ENCODE measurements at regions not wholly inside any gene's neighbourhood (a gene's known extent, or its start where the extent isn't known, plus 50 kb on each side); places are given as distances from the start of the nearest gene placed in this dataset.
"Not testable (repeated sequence)": the region's sequence is repeated elsewhere in the genome, so short reads cannot be mapped to it uniquely, and the experiment has no call there.

- DNase-seq: no peak
Measured at GRCh38 chr3:159739969-159740368, 248.7 kb upstream of the IL12A start.

DNA sequence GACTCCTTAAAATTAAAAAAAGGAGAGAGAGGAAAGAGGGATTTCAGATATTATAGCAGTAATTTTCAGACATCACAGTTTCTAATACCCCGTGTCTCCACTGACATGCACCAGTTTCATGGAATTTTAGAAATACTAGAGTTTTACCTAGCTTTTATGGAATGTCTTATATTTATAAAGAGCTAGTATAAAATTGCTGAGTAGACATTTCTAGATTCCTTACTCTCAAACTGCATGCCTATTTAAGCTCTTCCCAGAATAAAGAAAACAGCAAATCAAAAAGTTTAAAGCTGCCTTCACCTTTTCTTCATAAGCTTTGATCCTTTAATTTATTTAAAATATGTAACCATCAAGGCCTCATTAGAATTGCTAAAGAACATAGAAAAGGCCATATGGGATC is 247.4 kb upstream of the IL12A start:
- no peak for DNase-seq

DNA sequence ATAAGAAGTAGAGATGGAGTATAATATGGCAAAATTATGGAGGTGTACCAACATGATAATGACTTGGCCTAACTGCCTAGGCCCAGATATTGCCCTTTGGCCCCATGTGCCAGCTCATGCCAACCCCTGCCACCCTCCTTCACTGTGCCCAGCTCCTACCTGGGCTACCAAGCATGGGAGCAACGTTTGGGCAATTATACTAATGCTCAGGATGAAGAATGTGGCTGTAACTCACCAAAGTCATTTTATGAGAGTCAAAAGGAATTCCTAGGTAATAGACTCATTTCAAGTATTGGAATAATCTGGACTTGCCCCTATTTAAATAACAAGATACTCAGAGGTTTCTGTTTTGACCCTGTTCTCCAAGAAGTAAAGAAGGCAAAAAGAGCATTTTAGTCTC is 240.2 kb upstream of the IL12A start:
- no peak for DNase-seq

DNA sequence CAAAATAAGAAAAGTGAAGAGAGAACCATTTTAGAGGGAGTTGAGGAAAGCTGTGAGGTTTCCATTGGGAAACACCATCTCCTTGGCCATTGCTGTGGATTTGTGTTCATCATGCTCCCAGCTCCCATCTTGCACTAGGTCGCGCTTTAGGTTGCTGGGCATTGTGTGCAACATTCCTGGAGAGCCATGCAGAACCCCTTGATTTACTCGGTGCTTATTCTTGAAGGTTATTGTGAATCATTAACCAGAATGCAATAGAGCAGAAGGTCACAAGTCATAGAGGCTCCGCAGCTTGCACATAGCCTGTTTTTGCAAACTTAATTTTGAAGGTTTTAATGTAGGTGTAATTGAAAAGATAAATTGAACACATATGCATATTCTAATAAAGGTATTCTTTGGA is 239.2 kb upstream of the IL12A start:
- DNase-seq: no peak

GRCh38 chr3:159751146-159751545 is 237.5 kb upstream of the IL12A start:
- peak; percentile 76 for DNase-seq

DNA sequence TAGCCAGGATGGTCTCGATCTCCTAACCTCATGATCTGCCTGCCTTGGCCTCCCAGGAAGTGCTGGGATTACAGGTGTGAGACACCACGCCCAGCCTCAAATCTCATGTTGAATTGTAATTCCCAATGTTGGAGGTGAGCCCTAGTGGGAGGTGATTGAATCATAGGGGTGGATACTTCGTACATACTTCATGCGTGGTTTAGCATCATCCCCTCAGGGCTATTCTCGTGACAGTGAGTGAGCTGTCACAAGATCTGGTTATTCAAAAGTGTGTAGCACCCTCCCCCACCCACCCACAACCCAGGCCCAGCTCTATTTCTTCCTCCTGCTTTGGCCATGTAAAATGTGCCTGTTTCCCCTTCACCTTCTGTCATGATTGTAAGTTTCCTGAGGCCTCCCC is 236.9 kb upstream of the IL12A start:
- DNase-seq: peak; percentile 47

- DNase-seq: not testable (repeated sequence)
Measured at GRCh38 chr3:159756279-159757207, 232.1 kb upstream of the IL12A start.

DNA sequence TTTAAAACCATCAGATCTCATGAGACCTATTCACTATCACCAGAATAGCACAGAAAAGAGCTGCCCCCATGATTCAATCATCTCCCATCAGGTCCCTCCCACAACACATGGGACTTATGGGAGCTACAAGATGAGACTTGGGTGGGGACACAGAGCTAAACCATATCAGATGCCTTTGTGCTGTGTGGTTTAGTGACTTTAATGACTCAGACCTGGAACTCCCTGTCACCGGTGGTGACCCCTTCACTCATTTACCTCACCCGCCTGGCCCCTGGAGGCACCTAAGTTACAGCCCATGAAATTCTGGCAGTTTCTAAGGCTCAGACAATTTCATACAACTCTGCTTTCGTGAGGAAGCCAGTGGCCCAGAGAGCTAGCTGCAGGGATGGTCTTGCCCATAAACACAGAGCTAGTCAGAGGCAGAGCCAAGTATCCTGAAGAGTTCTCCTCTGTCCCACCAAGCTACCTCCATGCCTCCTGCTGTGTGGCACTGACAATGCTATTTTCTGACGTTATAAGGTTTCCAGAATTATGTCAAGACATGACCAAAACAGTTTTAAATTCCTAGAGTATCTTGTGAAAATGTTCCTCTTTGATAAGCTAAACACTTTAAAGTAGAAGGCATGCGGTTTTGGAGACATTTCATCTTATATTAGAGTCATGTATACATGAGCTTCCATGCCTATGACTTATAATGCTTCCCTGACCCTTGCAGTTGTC is 231.1 kb upstream of the IL12A start:
- no peak for DNase-seq

DNA sequence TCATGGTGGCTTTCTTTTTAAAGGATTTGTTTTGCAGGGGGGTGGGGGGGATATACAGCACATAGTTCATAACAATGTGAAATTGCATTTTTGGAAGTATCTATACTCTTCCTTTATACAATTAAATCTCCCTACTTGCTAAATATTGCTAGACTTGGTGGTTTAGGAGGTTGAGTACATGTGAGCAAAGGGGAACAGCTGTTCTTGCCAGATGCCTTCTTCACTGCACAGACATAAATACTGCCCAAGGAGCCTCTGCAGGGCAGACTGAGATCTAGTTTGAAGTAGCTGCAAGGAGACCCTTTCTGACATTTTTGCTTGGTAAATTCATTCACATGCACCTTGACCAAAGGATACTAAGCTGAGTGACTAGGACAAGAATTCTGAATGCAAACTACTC is 228.6 kb upstream of the IL12A start:
- DNase-seq: no peak

DNA sequence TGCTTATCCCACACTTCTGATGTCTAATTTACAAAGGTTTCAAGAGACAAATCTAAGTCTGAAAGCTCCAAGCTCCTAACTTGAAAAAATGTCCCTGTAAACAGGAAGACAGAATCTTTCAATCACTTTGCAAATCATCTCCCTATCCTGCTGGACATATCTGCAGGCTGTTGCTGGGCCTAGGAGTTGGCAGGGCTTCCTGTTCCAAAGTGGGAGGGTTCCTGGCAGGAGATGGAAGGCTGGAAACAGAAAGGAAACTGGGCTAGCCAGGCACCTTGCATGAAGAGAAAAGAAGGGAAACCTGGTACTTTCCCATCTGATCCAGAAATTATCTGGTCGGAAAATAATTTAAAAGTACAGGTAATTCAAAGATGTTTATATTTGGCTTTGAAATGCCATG is 227.3 kb upstream of the IL12A start:
- DNase-seq: peak; percentile 56

GRCh38 chr3:159761848-159762635 is 226.6 kb upstream of the IL12A start:
- peak; percentile 53 for DNase-seq

DNA sequence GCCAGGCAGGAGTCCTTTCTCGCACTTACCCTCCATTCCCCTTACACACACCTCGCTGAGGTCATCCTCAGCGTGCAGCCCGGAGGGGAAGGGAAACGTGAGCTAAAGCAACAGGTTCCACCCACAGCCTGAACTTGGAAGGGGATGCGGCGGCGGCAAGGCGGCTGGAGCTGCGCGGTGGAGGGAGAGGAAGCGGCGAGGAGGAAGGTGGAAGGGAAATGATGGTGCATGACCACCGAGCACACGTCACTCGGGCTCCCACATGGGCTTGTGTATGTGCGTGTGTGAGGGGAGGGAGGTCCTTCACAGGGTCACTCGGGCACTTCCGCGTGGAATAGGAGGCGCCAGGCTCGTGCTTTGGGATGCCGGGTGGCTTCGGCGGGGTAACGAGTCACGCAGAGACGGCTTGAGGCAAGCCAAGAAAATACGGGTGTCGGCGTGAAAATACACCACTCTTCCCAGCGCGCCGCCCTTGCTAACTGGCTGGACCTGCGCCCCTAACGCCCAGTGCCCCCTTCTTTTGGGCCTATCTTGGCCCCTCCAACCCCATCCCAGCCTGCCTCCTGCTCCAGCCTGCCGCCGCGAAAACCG is 225.5 kb upstream of the IL12A start:
- peak; percentile 83 for DNase-seq

DNA sequence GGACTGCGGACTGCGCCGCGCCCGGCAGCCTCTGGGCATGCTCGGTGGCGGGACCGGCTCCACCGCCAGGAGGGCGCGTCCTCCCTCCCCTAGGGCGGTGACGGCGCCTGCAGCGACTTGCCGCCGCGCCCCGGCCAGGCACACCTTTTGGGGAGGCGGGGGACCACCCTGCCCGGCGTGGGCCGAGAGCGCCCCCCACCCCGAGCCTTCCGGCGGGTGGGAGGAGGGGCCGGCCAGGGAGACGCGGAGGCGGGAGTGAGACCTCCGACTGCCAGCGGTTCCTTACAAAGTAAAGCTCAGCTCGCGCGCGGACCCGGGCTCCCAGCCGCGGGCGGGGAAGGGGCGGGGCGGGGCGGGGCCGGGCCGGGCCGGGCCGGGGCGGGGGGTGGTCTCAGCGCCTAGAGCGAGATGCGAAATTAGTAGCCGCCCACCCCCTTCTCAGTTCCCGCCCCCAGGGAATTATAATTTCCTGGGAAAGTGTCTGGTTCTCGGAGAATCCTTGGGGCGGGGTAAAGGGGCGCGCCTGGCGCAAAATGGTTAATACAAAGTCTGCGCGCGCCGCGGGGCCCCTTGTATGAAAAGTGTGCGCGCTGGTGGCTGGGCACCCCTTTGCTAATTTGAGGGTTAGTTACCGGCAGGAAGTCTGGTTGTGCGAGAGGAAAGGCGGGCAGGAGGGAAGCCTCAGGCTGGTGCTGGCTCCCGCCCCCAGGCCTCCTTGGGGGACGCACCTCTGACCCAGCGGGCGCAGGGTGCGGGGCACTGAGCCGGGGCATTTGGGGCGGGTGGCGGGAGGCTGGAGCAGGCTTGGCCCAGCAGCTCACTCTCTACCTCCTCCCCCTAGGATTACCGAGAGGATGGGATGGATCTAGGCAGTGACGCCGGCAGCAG is 224.8 kb upstream of the IL12A start:
- peak; percentile 88 for DNase-seq

GRCh38 chr3:159764490-159765029 is 224.1 kb upstream of the IL12A start:
- no peak for DNase-seq

DNA sequence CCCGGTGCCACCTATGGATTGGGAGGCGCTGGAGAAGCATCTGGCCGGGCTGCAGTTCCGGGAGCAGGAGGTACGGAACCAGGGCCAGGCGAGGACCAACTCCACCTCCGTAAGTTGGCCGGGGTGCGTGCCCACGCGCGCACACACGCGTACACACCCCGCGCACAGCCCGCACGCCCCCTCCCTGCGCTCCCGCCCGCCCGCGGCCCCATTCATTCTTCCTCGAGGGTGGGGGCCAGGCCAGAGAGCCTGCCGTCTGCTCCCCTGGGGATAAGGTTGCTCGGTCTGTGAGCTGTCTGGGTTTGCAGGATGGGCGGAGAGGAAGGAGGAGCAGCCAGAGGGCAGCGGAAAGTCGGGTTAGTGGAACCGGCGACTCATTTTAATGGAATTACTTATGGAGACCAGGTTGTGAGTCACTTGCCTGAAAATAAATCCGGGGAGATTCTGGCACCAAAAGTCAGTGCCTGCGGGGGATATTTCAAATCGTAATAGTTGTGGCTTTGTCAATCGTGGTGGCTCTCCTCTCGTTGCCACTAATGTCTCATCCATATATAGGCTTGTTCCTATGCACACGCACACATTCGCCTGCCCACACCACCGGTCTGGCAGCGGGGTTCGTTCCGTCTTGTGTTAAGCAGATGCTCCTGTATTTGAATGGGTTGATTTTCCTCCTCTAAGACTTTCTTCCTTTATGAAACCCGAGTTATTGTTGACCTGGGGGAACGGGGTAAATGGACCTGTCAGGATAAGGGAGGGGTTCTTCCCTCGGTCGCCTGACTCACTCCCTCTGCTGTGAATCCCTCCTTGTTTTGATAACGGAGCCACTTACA is 223.4 kb upstream of the IL12A start:
- DNase-seq: peak; percentile 98

DNA sequence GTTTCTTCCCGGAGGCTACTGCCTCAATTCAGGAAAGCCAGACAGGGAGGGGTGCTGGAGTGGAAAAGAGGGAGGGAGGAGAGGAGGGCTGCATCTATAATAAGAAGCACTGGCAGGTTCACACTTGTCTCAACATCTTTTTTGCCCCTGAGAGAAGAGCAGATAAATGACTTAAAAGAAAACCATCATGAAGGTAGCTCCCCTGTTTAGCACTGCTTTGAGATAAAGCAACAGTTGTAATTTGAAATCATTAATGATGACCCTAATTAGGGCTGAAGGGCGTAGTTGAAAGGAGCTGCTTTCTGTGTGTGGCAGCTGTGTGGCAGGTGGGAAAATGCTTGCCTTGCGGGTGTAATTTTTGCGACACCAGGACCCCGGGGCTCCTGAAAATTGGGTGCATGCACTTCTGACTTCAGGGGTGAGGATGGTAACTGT is 222.8 kb upstream of the IL12A start:
- DNase-seq: no peak

DNA sequence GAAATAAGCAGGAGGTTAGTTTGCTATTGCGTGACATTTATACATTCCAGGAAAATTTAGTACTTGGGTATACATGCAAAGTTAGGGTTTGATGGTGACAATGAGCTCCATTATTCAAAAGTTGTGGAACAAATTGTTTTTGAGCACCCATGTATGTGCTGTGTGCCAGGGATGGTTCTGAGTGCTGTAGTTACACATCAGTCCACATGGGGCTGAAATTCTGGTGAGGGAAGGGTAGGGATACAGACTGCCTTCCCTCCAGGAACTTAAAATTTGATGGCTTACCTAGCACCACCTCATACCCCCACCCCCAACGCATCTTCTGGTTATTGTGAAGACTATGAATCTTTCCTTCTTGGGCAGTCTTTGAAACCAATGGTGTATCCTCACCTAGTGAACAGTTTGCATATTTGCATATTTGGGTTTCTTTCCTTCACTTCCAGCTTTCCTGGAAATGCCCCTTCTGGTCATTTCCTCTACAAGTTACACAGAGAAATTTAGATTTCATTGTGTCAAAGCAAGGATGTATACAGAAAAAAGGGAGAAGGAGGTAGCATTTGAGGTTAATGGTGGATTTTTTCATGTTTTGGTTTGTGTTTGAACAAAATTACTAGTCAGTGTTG is 222.0 kb upstream of the IL12A start:
- peak; percentile 67 for DNase-seq

- DNase-seq: no peak
Measured at GRCh38 chr3:159770998-159771397, 217.6 kb upstream of the IL12A start.

DNA sequence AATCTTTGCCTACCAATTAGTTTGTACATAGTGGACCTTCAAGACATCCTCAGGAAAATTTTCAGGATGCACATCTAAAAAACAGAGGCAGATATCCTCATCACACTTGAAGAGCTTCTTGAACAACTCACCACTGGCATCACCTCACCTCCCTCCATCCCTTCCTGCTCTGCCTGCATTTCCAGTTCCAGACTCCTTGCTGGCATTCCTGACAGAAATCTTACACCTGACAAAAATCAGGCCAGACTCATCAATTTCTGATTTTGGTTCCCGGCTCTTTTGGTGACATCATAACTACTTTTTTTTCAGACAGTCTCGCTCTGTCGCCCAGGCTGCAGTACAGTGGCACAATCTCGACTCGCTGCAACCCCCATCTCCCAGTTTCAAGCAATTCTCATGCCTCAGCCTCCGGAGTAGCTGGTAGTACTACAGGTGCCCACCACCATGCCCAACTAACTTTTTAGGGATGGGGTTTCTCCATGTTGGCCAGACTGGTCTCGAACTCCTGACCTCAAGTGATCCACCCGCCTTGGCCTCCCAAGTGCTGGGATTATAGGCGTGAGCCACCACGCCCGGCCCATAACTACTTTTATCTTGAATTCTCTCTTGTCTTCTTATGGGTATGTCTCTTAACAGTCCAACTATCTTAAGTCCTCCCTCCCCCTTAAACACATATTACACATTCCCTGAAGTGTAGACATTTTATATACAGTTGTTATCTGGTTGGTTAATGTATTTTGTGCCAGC is 216.6 kb upstream of the IL12A start:
- DNase-seq: no peak
